B cell (primary cell): ENCODE measurements at regions not wholly inside any gene's neighbourhood (a gene's known extent, or its start where the extent isn't known, plus 50 kb on each side); places are given as distances from the start of the nearest gene placed in this dataset.

Experiments used
- ATAC-seq: fragments of 200-7000 bp; cut with Tn5 transposase; one replicate; pipeline ENCODE4 v1.10.0; 2021; ENCODE audit warnings: low read depth, mild to moderate bottlenecking, moderate number of reproducible peaks, moderate library complexity
- CTCF ChIA-PET: fragments of 350-600 bp; sonication (Branson Sonifier 250); formaldehyde crosslinking; loops from one replicate; lab custom pipeline; 2021; ENCODE audit warnings: antibody characterized with exemption, inconsistent platforms; lab: Charles Lee
- POLR2A ChIA-PET: fragments of 350-600 bp; sonication (Branson Sonifier 250); formaldehyde crosslinking; loops from one replicate; lab custom pipeline; 2021; ENCODE audit warnings: antibody characterized with exemption; lab: Charles Lee
- DNase-seq: peaks from one replicate; pipeline ENCODE4 v3.0.0; 2013
- H2AFZ ChIP-seq: 2 replicates; pipeline ENCODE4 v1.6.1; 2012; ENCODE audit warnings: mild to moderate bottlenecking, low read depth, low read length; ENCODE audit not compliant: insufficient read depth, poor library complexity, severe bottlenecking
- H3K27ac ChIP-seq, 2 donors: 1 replicate in 1 of 2; 2 replicates in 1 of 2; pipeline ENCODE4 v1.5.1; 2012 to 2013; ENCODE audit warnings: low read length in 2 of 2, mild to moderate bottlenecking in 2 of 2, moderate library complexity in 1 of 2
- H3K27me3 ChIP-seq, 4 experiments: fragments of 200-600 bp in 1 of 4; sonication (generic) in 1 of 4; replicated peaks in 1 of 4; 1 replicate in 2 of 4; 2 replicates in 2 of 4; pipeline versions ENCODE4 v1.6.1 to v1.7.0; 2013 to 2016; ENCODE audit warnings: low read length in 3 of 4, mild to moderate bottlenecking in 2 of 4, mixed read lengths in 1 of 4, moderate library complexity in 1 of 4; ENCODE audit not compliant: insufficient read depth in 4 of 4, control insufficient read depth in 3 of 4; ENCODE audit errors: control extremely low read depth in 1 of 4
- H3K36me3 ChIP-seq, 2 experiments: replicated peaks in 1 of 2; 1 replicate in 1 of 2; 2 replicates in 1 of 2; pipeline versions ENCODE4 v1.6.1 to v1.7.1; 2013; ENCODE audit warnings: low read length in 1 of 2; ENCODE audit not compliant: insufficient read depth in 2 of 2, control insufficient read depth in 1 of 2; ENCODE audit errors: control extremely low read depth in 1 of 2, extremely low read depth in 1 of 2
- H3K4me1 ChIP-seq, 2 donors: fragments of 200-600 bp in 1 of 2; sonication (generic) in 1 of 2; 1 replicate in 1 of 2; 2 replicates in 1 of 2; pipeline versions ENCODE4 v1.5.1 to v1.6.1; 2013 to 2017; ENCODE audit warnings: low read length in 2 of 2; ENCODE audit not compliant: control insufficient read depth in 2 of 2, insufficient read depth in 2 of 2
- H3K4me2 ChIP-seq: replicated peaks from 2 replicates; pipeline ENCODE3; 2012; ENCODE audit warnings: mild to moderate bottlenecking, low read depth, low read length; ENCODE audit not compliant: poor library complexity, severe bottlenecking
- H3K4me3 ChIP-seq, 5 experiments: fragments of 200-600 bp in 1 of 5; sonication (generic) in 1 of 5; 1 replicate in 3 of 5; 2 replicates in 2 of 5; pipeline versions ENCODE4 v1.5.1 to v1.7.0; 2011 to 2016; ENCODE audit warnings: low read length in 4 of 5, mild to moderate bottlenecking in 4 of 5, low read depth in 2 of 5, control low read depth in 1 of 5, moderate library complexity in 1 of 5; ENCODE audit not compliant: insufficient read depth in 1 of 5; ENCODE audit errors: control extremely low read depth in 1 of 5, extremely low read depth in 1 of 5
- H3K79me2 ChIP-seq: fragments of 200-600 bp; sonication (generic); one replicate; pipeline ENCODE4 v1.6.0; 2016; ENCODE audit warnings: low read length; ENCODE audit not compliant: control insufficient read depth, insufficient read depth
- H3K9ac ChIP-seq: fragments of 200-600 bp; sonication (generic); 2 replicates; pipeline ENCODE4 v1.6.1; 2017; ENCODE audit warnings: mild to moderate bottlenecking, low read length, moderate library complexity
- H3K9me3 ChIP-seq, 3 donors: one replicate each; pipeline versions ENCODE4 v1.6.1 to v1.7.1; 2013; ENCODE audit warnings: low read length in 2 of 3; ENCODE audit not compliant: control insufficient read depth in 2 of 3, insufficient read depth in 1 of 3; ENCODE audit errors: control extremely low read depth in 1 of 3
- H4K20me1 ChIP-seq: 2 replicates; pipeline ENCODE4 v1.6.0; 2012; ENCODE audit warnings: mild to moderate bottlenecking, low read length; ENCODE audit not compliant: insufficient read depth, control insufficient read depth, poor library complexity, severe bottlenecking
- H3K27ac Mint-ChIP-seq: one replicate; pipeline ENCODE4 v1.8.0; 2021; ENCODE audit warnings: mixed read lengths
- H3K27me3 Mint-ChIP-seq: one replicate; pipeline ENCODE4 v1.8.0; 2021; ENCODE audit warnings: mixed read lengths
- H3K4me1 Mint-ChIP-seq: one replicate; pipeline ENCODE4 v1.8.0; 2021; ENCODE audit warnings: mixed read lengths
- H3K4me3 Mint-ChIP-seq: one replicate; pipeline ENCODE4 v1.8.0; 2021; ENCODE audit warnings: mixed read lengths
- H3K9me3 Mint-ChIP-seq: one replicate; pipeline ENCODE4 v1.8.0; 2022; ENCODE audit warnings: mixed read lengths; ENCODE audit not compliant: insufficient read depth
- CTCF ChIP-seq: fragments of 200-600 bp; IDR thresholded peaks from one replicate; pipeline ENCODE4 v1.8.0; 2022; ENCODE audit warnings: antibody characterized with exemption, mild to moderate bottlenecking
- EZH2 ChIP-seq: IDR thresholded peaks from 2 replicates; pipeline ENCODE4 v1.6.1; 2012; ENCODE audit warnings: borderline replicate concordance, low read depth, mild to moderate bottlenecking, moderate library complexity, low read length; ENCODE audit not compliant: insufficient read depth, poor library complexity, severe bottlenecking
- WGBS: methylation state at CpG from one replicate; pipeline ENCODE4 v1.1.5; 2013; ENCODE audit warnings: missing lambda C conversion rate; ENCODE audit not compliant: insufficient coverage; 5-methylcytosine and 5-hydroxymethylcytosine counted together
- intact Hi-C: fragments of 100-400 bp; cut with micrococcal nuclease; formaldehyde crosslinking; loops from one replicate; pipeline ENCODE4 v1.10.0; 2022

GRCh38 chr5:179453616-179454015, 96.7 kb upstream of the RUFY1 start:
- H3K36me3 ChIP-seq: no peaks in the 10 kb centered on the region
- Mint-ChIP-seq H3K4me3 (no peak overlapping the region), H3K27ac (no peak overlapping the region), H3K9me3 (no peaks in the 10 kb centered on the region), H3K27me3 (peaks cover 11% of the 10 kb centered on the region), H3K4me1 (no peaks in the 10 kb centered on the region)
- ChIA-PET POLR2A (no interaction called here), CTCF (no interaction called here)
- H3K9me3 ChIP-seq: peaks cover 0 to 40% (median 0%) of the 10 kb centered on the region in 3 donors
- no peak for TF ChIP-seq CTCF
- no peaks in the 10 kb centered on the region for H4K20me1 ChIP-seq
- H3K27ac ChIP-seq: no peak overlapping the region
- no peak for ATAC-seq
- H3K4me1 ChIP-seq: no peaks in the 10 kb centered on the region
- no peak overlapping the region for H3K4me3 ChIP-seq
- H3K9ac ChIP-seq: no peak overlapping the region
- no peak overlapping the region for H2AFZ ChIP-seq
- H3K27me3 ChIP-seq: no peaks in the 10 kb centered on the region
- H3K4me2 ChIP-seq: no peak overlapping the region
- H3K79me2 ChIP-seq: no peaks in the 10 kb centered on the region
- DNase-seq: no peak
- intact Hi-C loops: no loop called here
- 69% methylated on average over 7 of the region's 7 CpGs for WGBS

GRCh38 chr5:179452356-179453230, 97.8 kb upstream of the RUFY1 start:
- ATAC-seq: no peak
- Histone ChIP-seq H3K27me3 (no peaks in the 10 kb centered on the region), H3K27ac (no peak overlapping the region), H3K4me1 (no peaks in the 10 kb centered on the region), H3K36me3 (no peaks in the 10 kb centered on the region), H3K9me3 (peaks cover 0 to 40% (median 0%) of the 10 kb centered on the region in 3 donors), H2AFZ (no peak overlapping the region), H3K9ac (no peak overlapping the region), H3K79me2 (no peaks in the 10 kb centered on the region), H4K20me1 (no peaks in the 10 kb centered on the region), H3K4me3 (no peak overlapping the region), H3K4me2 (no peak overlapping the region)
- H3K27me3 Mint-ChIP-seq: peaks cover 11% of the 10 kb centered on the region
- no peak for DNase-seq
- intact Hi-C loops: no loop called here
- ChIA-PET POLR2A (no interaction called here), CTCF (no interaction called here)
- no peak overlapping the region for H3K4me3 Mint-ChIP-seq
- no peaks in the 10 kb centered on the region for H3K9me3 Mint-ChIP-seq
- no peaks in the 10 kb centered on the region for H3K4me1 Mint-ChIP-seq
- WGBS: 91% methylated on average over 20 of the region's 20 CpGs
- no peak overlapping the region for H3K27ac Mint-ChIP-seq
- no peak for TF ChIP-seq EZH2
